ENCODE measurements at regions not wholly inside any gene's neighbourhood (a gene's known extent, or its start where the extent isn't known, plus 50 kb on each side); places are given as distances from the start of the nearest gene placed in this dataset.

DNA sequence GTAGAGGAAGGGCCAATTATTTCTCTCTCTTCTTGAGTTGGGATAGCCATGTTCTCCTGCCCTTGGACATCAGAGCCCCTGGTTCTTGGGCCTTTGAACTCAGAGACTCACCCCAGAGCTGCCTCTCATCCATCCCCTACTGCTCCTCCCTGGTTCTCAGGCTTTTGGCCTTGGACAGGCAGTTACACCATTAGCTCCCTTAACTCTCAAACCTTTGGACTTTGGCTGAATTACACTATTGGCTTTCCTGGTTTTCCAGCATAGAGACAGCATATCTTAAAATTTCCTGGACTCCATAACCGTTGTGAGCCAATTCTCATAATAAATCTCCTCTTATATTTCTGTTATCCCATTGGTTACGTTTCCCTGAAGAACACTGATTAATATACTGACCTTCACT lies 63.7 kb upstream of the CHL1 start:
- DNase-seq (ENCODE audit: low spot score) = no peak

- no peak for DNase-seq (ENCODE audit: low spot score)
These were observed 55.7 kb upstream of the CHL1 start for GRCh38 chr3:140748-141330.

Measured in LoVo (cell line).